GM19395 (cell line): ENCODE measurements at regions not wholly inside any gene's neighbourhood (a gene's known extent, or its start where the extent isn't known, plus 50 kb on each side); places are given as distances from the start of the nearest gene placed in this dataset.

Experiments
- ATAC-seq: cut with Tn5 transposase; IDR thresholded peaks from one replicate; pipeline ENCODE4 v1.9.1; 2021; ENCODE audit warnings: mild to moderate bottlenecking, moderate library complexity; ENCODE audit not compliant: unreplicated experiment

DNA sequence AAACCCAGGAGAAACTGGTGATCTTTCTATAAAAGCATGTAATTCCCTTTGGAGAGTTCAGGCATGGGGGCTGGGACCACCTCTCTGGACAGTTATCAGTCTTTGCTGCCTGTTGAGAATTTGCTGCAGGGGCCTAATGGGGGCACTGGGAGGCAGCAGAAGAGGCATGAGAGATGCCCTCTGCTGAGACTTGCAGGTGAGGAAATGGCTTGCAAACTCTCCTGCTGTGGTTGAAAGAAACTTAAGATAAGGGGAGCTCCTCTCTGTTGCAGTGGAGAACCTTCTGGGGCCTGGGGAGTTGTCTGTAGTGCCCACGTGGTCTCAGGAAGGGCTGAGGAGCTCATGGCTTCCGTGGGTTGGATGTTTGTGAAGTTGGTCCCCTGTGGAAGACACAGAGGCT is 301.1 kb upstream of the FOXF1 start:
- no peak for ATAC-seq

DNA sequence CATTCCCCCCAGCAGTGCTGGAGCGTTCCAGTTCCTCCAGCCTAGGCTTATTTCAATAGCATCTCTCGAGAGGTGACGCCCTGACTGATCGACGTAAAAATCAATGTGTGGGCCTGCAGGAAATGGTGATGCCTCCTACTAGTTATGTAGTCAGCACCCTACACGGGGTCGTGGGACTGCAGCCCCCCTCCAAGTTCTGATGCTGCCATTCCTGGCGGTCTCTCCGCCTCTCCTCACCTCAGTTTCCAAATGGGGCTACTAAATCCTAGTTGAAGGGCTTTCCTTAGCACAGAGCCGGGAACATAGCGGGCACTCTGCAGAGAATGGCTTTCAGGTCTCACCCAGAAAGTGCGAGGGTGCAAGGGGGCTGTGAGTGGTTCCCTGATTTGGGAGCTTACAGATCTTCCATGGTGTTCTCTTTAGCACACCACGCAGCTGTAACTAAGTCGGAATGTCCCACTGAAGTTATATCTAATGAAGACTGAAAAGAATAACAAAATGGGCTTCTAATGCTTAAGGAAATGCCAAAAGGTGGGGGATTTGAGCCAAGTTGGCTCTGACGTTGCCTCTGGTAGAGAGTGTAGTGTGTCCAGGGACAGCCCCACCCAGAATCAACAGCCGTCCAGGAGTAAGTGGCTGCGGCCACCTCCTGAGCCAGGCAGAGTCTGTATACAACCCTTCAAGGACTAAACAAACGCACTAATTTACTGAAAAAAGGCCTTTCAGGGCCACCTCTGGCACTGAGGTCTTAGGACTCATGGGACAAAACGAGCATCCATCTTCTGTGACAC is 299.7 kb upstream of the FOXF1 start:
- ATAC-seq, result no peak

DNA sequence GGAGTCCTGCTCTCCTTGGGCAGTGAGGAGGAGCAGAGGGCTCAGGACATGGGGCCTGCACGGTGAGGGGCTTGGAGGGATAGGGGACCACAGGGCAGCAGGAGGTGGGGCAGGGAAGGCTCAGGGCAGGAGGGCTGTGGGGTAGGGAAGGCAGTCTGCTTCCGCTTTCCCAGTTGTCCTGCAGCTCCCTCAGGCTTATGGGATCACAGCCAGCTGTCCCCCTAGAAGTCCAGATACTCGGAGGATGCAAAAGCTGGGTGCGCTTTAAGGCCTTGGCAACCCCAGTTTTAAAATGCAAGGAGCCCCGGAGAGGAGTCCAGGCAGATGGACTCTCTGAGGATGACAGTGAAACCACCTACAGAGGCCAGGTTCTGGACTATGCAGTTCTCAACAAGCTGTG is 299.1 kb upstream of the FOXF1 start:
- no peak for ATAC-seq

GRCh38 chr16:86211800-86212199 is 298.5 kb upstream of the FOXF1 start:
- ATAC-seq, result no peak

GRCh38 chr16:86212706-86213436 is 297.5 kb upstream of the FOXF1 start:
- no peak for ATAC-seq

- no peak for ATAC-seq
Observed at GRCh38 chr16:86213437-86214205, 296.7 kb upstream of the FOXF1 start.

DNA sequence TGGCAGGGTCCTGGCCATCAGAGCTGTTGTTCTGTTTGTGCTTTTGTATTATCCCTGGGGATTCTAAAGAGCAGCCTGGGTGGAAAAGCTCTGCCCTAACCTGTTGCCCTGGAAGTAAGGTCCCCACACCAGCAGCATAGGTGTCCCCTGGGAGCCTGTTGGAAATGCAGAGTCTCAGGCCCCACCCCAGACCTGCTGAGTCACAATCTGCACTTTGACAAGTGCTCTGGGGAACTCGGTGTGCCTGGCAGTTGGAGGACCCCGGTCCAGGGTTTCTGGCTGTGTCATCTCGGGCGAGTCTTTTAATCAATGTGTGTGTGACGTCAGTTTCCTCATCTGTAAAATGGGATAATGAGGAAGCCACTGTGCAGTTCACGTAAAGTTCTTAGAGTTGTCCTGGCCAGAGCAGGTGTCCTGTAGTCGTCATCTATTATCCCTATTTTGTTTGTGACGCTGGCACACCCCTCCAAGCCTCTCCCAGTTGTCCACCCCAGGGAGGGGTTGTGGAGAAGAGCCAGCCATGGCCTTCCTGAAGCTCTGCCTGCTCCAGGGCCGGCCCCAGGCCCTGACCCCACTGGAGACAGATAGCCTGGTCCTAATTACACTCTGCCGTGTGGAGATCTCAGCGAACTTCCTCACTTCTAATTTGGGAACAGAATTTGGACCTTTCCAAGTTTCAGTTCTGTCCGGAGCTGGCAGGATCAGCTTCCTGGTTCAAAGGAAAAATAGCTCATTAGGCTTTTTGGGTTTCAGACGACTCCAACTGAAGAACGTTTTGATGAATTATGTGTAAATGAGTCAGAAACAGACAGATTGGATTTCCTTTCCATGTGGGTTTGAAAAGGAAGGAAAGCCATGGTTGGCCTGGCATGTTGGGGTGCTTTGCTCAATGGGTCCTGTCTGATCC is 295.7 kb upstream of the FOXF1 start:
- ATAC-seq, result no peak

DNA sequence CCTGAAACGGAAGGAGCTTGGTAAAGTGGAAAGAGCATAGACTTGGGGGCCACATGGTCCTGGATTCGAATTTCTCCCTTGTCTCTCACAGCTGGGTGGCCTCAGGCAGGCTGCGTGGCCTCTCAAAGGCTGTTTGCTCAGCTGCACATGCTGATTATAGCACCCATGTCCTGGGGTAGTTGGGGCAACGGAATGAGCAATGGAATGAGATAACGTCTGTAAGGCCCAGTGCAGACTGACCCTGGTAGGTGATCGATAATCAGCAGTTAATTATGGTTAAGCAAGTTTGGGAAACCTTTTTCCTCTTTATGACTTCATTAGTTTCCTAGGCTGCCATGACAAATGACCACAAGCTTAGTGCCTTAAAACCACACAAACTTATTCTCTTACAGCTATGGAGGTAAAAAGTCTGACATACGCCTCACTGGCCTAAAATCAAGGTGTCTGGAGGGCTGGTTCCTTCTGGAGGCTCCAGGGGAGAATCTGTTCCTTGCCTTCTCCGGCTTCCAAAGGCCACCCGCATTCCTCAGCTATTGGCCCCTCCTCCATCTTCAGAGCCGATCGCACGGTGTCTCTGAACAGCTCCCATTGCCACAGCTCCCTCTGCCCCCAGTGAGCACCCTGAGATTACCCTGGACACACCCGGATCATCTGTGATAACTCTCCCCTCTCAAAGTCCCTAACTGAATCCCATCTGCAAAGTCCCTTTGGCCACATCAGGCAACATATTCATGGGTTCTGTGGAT is 294.9 kb upstream of the FOXF1 start:
- ATAC-seq, result no peak

DNA sequence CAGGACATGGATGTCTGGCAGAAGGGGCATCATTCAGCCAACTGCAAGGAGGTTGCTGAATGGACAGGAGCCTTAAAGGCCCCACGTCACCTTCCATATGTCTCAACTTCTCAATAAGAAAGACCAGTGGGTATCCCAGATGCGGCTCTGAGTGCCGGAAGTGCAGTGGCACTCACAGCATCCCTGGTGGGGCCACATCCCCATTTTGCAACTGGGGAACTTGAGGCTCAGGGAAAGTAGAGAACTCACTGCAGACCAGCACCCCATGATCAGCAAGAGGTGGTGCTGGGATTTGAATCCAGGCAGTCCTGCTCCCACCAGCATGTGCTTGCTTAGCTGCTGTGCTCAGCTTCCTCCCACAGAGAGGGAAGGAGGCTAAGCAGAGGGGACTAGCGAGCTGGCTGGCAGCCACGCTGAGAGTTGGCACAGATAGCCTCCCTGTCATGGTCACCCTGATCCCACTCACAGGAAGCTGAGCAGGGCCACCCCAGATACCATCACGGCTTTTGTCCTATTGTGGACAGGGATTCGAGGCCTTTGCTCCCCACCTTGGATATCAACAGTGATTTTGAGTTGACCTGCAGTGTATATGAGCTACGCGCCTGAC is 294.2 kb upstream of the FOXF1 start:
- no peak for ATAC-seq

DNA sequence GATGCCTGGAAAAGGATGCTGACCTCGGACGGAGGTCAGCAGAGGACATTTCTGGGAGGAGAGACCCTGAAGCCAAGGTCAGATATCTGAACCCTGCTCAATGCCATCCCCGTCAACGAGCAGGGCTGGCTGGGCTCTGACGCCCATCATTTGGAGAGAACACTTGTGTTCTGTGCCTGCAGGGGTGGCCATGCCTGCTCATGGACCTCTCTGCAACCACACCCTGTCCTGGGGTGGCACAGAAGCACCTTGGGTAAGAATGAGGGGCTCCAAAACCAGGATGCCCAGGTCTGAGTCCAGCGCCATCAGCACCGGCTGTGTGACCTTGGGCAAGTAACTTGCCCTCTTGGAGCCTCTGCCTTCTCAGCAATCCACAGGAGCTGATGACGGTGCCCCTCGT is 293.7 kb upstream of the FOXF1 start:
- ATAC-seq, result no peak

DNA sequence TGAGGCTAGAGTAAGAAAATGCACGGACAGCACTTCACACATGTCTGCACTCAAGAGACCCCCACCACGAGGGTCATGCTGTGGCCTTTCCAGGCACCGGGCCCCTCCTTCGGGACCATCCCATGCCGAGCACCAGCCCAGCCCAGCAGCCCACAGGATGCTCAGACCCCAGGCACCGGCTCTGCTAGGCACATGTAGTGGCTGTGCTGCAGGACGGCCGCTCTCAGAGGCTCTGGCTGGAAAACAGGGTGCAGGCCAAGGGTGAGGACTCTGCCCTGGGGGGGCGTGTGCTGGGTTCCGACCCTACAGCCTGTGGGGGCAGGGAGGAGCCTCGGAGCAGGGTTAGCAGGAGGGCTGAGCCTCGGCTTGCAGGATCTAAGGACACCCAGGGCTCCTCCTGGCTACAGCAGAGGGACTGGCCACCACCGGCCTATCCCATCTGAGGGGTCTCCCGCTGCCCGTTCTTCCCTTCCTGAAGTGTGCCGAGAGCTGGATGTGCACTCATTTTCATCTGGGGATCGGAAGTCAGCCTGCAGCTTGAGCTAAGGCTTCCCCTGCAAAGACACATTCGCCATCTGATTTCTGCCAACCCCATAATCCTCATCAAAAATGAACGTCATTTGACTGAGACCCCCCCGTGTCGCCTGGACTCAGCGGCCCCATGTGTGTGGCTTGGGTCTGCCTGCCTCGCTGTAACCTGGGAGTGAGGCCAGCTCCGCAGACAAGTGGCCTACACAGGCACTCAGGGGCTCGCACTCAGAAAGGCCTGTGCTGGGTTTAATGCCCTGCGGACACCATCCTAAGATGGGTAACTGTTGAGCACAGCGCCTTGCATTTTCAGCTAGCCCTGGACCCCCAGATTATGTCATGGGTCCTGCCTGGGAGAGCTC is 293.1 kb upstream of the FOXF1 start:
- ATAC-seq, result no peak

- no peak for ATAC-seq
Observed at GRCh38 chr16:86217891-86218270, 292.4 kb upstream of the FOXF1 start.

- no peak for ATAC-seq
Observed at GRCh38 chr16:86218479-86219170, 291.7 kb upstream of the FOXF1 start.

DNA sequence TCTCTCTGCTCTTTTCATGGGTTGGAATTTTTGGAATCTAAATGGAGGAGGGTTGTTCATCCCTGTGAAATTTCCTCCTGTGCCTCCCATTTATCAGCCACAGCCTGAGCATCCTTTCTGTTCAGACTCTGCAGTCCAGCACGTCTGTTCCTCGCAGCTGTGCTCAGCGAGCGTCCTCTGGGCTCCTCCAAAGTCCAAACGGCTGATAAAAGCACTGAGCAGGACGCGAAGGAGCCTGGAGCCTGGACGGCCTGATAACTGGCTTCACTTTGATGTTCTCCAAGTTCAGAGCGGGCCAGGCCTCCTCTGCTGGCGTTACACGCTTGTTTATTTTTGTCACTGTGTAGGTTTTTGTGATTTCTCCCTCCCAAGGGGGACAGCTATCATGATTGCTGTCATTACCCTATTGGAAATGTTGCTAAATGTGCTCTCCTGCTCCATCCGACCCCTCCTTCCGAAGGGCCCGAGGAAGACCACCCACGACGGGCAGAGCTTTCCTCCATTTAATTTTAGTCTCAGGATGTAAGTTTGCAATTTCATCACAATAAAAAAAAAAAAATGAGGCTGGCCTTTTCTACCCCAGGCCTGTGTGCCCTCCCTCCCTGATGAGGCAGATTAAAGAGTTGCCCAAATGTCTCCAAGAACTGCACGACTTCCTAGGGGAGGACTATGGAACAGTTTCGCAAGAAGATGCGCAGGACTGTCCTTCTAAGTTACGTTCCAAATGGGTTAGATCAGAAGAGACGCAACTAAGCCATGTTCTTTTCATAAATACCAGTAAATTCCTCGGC is 290.5 kb upstream of the FOXF1 start:
- no peak for ATAC-seq

GRCh38 chr16:86220561-86220960 is 289.8 kb upstream of the FOXF1 start:
- no peak for ATAC-seq

DNA sequence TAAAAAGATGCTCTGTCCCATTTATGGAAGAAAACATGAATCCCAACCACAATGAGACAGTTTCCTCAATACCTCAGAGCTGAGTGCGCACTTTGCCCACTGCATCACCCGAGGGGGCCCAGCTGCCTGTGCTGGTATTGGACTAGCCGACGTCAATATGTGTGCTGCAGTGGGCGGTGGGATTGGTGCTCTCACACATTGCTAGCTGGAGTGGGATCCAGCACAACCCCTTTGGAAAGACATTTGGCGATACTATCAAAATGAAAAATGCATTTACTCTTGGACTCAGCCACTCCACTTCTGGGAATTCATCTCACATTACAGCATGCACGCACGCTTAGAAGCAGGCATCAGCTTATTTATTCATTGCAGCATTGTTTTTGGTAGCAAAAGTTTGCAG is 289.2 kb upstream of the FOXF1 start:
- ATAC-seq, result no peak

GRCh38 chr16:86222547-86222946 is 287.8 kb upstream of the FOXF1 start:
- no peak for ATAC-seq
